NB4 (cell line): ENCODE measurements at regions not wholly inside any gene's neighbourhood (a gene's known extent, or its start where the extent isn't known, plus 50 kb on each side); places are given as distances from the start of the nearest gene placed in this dataset.

ENCODE experiments used
- DNase-seq: peaks from one replicate; pipeline ENCODE4 v3.0.0; 2010; ENCODE audit warnings: low read depth
- H3K4me3 ChIP-seq: one replicate; pipeline ENCODE4 v1.5.1; 2011; ENCODE audit warnings: mild to moderate bottlenecking, low read depth, low read length, moderate library complexity
- MAX ChIP-seq: IDR thresholded peaks from 2 replicates; pipeline ENCODE4 v1.6.1; 2011; ENCODE audit warnings: low read depth, low read length
- MYC ChIP-seq: IDR thresholded peaks from 2 replicates; pipeline ENCODE4 v1.6.1; 2011; ENCODE audit warnings: low read depth, low read length
- POLR2A ChIP-seq: IDR thresholded peaks from 2 replicates; pipeline ENCODE4 v1.6.1; 2011; ENCODE audit warnings: mild to moderate bottlenecking; ENCODE audit not compliant: insufficient read length; ENCODE audit errors: extremely low read depth
- TF ChIP-seq, protein P1 (sequence below): IDR thresholded peaks from one replicate; pipeline ENCODE4 v1.5.1; 2012; ENCODE audit warnings: low read depth, low read length

DNA sequence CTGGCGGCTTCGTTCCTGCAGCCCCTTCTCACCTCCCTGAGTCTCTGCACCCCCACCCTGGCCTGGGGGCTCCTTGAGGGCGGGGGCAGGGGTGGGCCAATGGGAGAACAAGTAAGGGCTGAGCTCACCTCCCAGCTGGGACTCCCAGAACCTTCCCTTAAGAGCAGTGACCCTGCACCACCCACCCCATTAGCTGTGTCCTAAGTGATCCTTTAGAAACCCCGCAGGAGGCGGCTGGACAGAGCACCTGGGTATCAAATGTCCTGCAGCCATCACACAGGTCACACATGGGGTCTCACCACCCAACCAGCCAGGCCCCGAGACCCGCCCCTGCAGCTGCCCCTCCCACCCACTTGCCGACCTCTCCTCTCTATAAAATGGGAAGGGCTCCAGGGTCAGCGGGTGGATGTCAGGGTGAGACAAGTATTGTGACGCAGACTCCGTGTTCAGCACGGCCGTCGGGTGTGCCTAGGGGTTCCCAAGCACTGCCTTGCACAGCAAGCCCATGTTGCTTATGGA, 151.2 kb upstream of the C14orf180 start:
- TF ChIP-seq, protein P1, sequence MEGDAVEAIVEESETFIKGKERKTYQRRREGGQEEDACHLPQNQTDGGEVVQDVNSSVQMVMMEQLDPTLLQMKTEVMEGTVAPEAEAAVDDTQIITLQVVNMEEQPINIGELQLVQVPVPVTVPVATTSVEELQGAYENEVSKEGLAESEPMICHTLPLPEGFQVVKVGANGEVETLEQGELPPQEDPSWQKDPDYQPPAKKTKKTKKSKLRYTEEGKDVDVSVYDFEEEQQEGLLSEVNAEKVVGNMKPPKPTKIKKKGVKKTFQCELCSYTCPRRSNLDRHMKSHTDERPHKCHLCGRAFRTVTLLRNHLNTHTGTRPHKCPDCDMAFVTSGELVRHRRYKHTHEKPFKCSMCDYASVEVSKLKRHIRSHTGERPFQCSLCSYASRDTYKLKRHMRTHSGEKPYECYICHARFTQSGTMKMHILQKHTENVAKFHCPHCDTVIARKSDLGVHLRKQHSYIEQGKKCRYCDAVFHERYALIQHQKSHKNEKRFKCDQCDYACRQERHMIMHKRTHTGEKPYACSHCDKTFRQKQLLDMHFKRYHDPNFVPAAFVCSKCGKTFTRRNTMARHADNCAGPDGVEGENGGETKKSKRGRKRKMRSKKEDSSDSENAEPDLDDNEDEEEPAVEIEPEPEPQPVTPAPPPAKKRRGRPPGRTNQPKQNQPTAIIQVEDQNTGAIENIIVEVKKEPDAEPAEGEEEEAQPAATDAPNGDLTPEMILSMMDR = no peak
- TF ChIP-seq POLR2A (no peak), MAX (no peak), MYC (no peak)
- no peak for DNase-seq

GRCh38 chr14:104428860-104429259, 150.7 kb upstream of the C14orf180 start:
- DNase-seq = no peak
- TF ChIP-seq MYC (no peak), POLR2A (no peak), MAX (no peak)
- TF ChIP-seq, protein P1 = no peak
- no peak overlapping the region for H3K4me3 ChIP-seq

More for the DNA sequence above, 151.2 kb upstream of the C14orf180 start:
- H3K4me3 ChIP-seq = no peak overlapping the region

DNA sequence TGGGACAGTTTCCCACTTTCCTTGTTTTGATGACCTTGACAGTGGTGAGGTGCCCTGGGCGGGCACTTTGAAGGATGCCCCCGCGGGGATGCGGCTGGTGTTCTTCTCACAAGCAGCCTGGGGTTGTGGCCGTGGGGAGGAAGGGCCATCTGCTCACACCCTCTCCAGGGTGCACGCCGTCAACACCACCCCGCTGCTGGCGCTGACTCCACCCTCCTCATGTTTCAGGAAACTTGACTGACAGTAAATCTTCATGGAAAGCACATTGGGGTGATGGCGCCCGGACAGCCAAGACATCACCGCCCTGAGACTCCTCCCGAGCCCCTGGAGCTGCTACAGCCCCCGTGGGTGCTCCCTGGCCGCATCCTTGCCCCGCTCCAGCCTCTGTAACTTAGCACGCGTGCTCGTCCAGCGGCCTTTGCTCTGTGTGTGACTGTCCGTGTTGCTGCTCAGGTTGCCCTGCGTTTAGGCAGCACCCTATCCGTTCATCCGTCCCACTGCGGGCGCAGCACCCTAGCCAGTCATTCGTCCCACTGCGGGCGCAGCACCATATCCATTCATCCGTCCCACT, 150.2 kb upstream of the C14orf180 start:
- TF ChIP-seq MYC (no peak), POLR2A (no peak), MAX (no peak)
- TF ChIP-seq, protein P1 = no peak
- H3K4me3 ChIP-seq = no peak overlapping the region
- no peak for DNase-seq

GRCh38 chr14:104431351-104431928, 148.1 kb upstream of the C14orf180 start:
- DNase-seq = no peak
- H3K4me3 ChIP-seq = no peak overlapping the region
- no peak for TF ChIP-seq MAX
- TF ChIP-seq MYC = no peak
- TF ChIP-seq, protein P1 = no peak
- TF ChIP-seq POLR2A = no peak

GRCh38 chr14:104431929-104432541, 147.5 kb upstream of the C14orf180 start:
- H3K4me3 ChIP-seq = no peak overlapping the region
- DNase-seq = no peak
- TF ChIP-seq, protein P1 = no peak
- TF ChIP-seq POLR2A (no peak), MYC (no peak), MAX (no peak)
